DOHH2 (cell line): ENCODE measurements at regions not wholly inside any gene's neighbourhood (a gene's known extent, or its start where the extent isn't known, plus 50 kb on each side); places are given as distances from the start of the nearest gene placed in this dataset.

ENCODE experiments used
- EZH2phosphoT487 ChIP-seq: fragments of 200-600 bp; sonication (generic); IDR thresholded peaks from 2 replicates; pipeline ENCODE4 v1.6.1; 2017; ENCODE audit warnings: borderline replicate concordance, mild to moderate bottlenecking, antibody characterized with exemption, low read length, moderate library complexity, mixed read lengths
- TF ChIP-seq, protein P1 (sequence below): fragments of 200-600 bp; sonication (generic); IDR thresholded peaks from one replicate; pipeline ENCODE4 v1.5.1; 2014; ENCODE audit warnings: antibody characterized with exemption, mild to moderate bottlenecking, low read depth, low read length; ENCODE audit not compliant: poor library complexity, severe bottlenecking

DNA sequence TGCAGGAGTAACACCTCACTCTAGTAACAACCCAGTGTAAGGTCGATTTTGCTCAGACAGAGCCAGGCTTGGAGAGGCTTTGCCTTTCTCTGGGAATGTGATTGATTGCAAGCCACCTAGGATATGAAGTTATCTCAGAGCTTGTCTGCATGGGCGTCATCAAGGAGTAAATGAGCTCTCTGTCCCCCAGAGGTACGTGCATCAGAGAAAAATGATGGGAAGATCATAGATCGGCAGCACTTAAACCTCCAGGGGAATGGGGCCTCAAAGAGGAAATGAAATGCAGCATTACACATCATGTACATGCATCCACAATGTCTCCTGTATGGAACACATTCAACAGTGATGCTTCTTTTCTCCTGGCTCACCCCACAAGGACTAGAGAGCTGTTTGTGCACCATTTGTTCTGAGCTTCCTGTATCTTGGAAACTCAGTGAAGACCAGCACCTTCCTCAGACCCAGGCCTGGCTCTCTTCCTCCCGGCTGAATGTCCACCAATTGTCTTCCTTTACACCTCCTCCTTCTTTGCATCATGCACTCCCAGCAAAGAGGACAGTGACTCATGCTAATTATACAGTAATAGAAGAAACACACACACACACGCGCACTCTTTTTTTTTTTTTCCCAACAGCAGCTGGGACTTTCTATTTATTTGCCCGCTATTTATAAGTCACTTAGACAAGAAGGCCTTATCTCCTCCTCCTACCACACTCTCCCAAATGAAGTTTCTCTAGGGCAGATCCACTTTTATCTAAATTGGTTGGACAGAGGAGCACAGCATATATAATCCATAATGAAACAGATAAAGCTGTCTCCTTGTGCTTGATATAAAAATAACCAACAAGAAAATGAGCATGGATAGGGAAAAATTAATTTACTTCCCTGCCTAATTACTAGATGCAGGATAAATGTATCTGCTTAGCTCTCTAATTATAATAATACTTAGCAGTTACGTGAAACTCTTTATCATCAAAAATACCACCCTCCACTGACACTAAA is 990.7 kb downstream of the CCSER2 start:
- TF ChIP-seq, protein P1, sequence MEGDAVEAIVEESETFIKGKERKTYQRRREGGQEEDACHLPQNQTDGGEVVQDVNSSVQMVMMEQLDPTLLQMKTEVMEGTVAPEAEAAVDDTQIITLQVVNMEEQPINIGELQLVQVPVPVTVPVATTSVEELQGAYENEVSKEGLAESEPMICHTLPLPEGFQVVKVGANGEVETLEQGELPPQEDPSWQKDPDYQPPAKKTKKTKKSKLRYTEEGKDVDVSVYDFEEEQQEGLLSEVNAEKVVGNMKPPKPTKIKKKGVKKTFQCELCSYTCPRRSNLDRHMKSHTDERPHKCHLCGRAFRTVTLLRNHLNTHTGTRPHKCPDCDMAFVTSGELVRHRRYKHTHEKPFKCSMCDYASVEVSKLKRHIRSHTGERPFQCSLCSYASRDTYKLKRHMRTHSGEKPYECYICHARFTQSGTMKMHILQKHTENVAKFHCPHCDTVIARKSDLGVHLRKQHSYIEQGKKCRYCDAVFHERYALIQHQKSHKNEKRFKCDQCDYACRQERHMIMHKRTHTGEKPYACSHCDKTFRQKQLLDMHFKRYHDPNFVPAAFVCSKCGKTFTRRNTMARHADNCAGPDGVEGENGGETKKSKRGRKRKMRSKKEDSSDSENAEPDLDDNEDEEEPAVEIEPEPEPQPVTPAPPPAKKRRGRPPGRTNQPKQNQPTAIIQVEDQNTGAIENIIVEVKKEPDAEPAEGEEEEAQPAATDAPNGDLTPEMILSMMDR, result no peak
- TF ChIP-seq EZH2phosphoT487, result no peak
